Fibroblast of villous mesenchyme (primary cell): ENCODE measurements at regions not wholly inside any gene's neighbourhood (a gene's known extent, or its start where the extent isn't known, plus 50 kb on each side); places are given as distances from the start of the nearest gene placed in this dataset.

Experiments
- DNase-seq: peaks from one replicate; pipeline ENCODE4 v3.0.0-alpha.2; 2010; ENCODE audit warnings: low read depth
- H3K4me3 ChIP-seq: 2 replicates; pipeline ENCODE4 v1.5.1; 2011; ENCODE audit warnings: low read depth, mild to moderate bottlenecking, low read length
- CTCF ChIP-seq: IDR thresholded peaks from 2 replicates; pipeline ENCODE4 v1.5.1; 2012; ENCODE audit warnings: low read depth, mild to moderate bottlenecking, low read length; ENCODE audit not compliant: insufficient read depth

GRCh38 chr4:120613778-120614177 lies 308.7 kb downstream of the PRDM5 start:
- TF ChIP-seq CTCF = no peak
- H3K4me3 ChIP-seq = no peak overlapping the region
- no peak for DNase-seq

- no peak overlapping the region for H3K4me3 ChIP-seq
- DNase-seq = no peak
- no peak for TF ChIP-seq CTCF
These were observed 311.4 kb downstream of the PRDM5 start for GRCh38 chr4:120611092-120611491.

- DNase-seq = no peak
- no peak for TF ChIP-seq CTCF
- no peak overlapping the region for H3K4me3 ChIP-seq
These were observed 331.5 kb downstream of the PRDM5 start for GRCh38 chr4:120591038-120591437.

GRCh38 chr4:120589787-120590186 lies 332.7 kb downstream of the PRDM5 start:
- no peak overlapping the region for H3K4me3 ChIP-seq
- DNase-seq = no peak
- no peak for TF ChIP-seq CTCF

- no peak overlapping the region for H3K4me3 ChIP-seq
- TF ChIP-seq CTCF = no peak
- no peak for DNase-seq
These were observed 353.8 kb downstream of the PRDM5 start for GRCh38 chr4:120568731-120569130.

- no peak for TF ChIP-seq CTCF
- DNase-seq = no peak
These were observed 360.9 kb downstream of the PRDM5 start for GRCh38 chr4:120561648-120562047.

GRCh38 chr4:120557372-120557771 lies 365.2 kb downstream of the PRDM5 start:
- no peak overlapping the region for H3K4me3 ChIP-seq
- DNase-seq = peak; percentile 11
- no peak for TF ChIP-seq CTCF

More at GRCh38 chr4:120561648-120562047, 360.9 kb downstream of the PRDM5 start:
- no peak overlapping the region for H3K4me3 ChIP-seq
